ENCODE measurements at regions not wholly inside any gene's neighbourhood (a gene's known extent, or its start where the extent isn't known, plus 50 kb on each side); places are given as distances from the start of the nearest gene placed in this dataset.

GRCh38 chr1:29761159-29761928 is 525.0 kb downstream of the PTPRU start:
- H3K36me3 ChIP-seq (ENCODE audit: control insufficient read depth, insufficient read depth, low read length): no peaks in the 10 kb centered on the region
- CTCF ChIA-PET: no interaction called here
- no peak for DNase-seq (ENCODE audit: low read depth)
- no peak overlapping the region for H3K4me3 ChIP-seq (ENCODE audit: low read depth, low read length)
- no peaks in the 10 kb centered on the region for H3K27me3 ChIP-seq (ENCODE audit: control insufficient read depth, insufficient read depth, low read length)
- TF ChIP-seq, protein P1, sequence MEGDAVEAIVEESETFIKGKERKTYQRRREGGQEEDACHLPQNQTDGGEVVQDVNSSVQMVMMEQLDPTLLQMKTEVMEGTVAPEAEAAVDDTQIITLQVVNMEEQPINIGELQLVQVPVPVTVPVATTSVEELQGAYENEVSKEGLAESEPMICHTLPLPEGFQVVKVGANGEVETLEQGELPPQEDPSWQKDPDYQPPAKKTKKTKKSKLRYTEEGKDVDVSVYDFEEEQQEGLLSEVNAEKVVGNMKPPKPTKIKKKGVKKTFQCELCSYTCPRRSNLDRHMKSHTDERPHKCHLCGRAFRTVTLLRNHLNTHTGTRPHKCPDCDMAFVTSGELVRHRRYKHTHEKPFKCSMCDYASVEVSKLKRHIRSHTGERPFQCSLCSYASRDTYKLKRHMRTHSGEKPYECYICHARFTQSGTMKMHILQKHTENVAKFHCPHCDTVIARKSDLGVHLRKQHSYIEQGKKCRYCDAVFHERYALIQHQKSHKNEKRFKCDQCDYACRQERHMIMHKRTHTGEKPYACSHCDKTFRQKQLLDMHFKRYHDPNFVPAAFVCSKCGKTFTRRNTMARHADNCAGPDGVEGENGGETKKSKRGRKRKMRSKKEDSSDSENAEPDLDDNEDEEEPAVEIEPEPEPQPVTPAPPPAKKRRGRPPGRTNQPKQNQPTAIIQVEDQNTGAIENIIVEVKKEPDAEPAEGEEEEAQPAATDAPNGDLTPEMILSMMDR (IDR thresholded peaks at IDR 0.05; ENCODE audit: insufficient read depth, low read depth, low read length): no peak
- POLR2A ChIA-PET: no interaction called here

DNA sequence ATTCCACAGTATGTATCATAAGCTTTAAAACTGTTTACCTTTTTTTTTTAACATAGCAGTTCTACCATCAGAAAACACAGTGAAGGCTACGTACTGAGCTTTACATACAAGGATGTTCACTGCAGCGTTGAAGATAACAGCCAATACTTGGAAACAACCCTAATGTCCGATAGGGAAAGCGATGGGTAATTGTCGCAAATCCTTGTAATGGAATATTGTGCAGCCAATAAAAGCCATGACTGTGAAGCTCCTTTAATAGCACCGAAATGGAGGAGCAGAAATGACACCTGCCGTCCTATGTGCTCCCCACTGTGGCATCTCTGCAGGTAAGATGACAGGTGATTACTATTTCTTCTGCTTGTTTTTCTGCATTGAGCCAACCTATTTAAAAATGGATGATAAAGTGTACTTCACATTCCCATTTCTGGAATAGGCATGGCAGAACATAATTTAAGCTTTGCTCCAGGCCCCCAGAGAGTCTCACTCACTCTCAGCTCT is 523.8 kb downstream of the PTPRU start:
- no peaks in the 10 kb centered on the region for H3K27me3 ChIP-seq (ENCODE audit: control insufficient read depth, insufficient read depth, low read length)
- ChIA-PET POLR2A (no interaction called here), CTCF (interaction anchor here (0.7 to 1.0 kb wide), 2 partner anchors 16 to 33 kb away, joined by 3 read pairs; no protein-coding TSS in a partner anchor)
- TF ChIP-seq, protein P1 (IDR thresholded peaks at IDR 0.05; ENCODE audit: insufficient read depth, low read depth, low read length): no peak
- H3K4me3 ChIP-seq (ENCODE audit: low read depth, low read length): no peak overlapping the region
- no peak for DNase-seq (ENCODE audit: low read depth)
- H3K36me3 ChIP-seq (ENCODE audit: control insufficient read depth, insufficient read depth, low read length): no peaks in the 10 kb centered on the region

- CTCF ChIA-PET: interaction anchor here (1.0 kb wide), 1 partner anchor 14 kb away, joined by 3 read pairs; no protein-coding TSS in a partner anchor
- POLR2A ChIA-PET: no interaction called here
- TF ChIP-seq, protein P1 (IDR thresholded peaks at IDR 0.05; ENCODE audit: insufficient read depth, low read depth, low read length): no peak
Observed at GRCh38 chr1:29758781-29759499, 522.6 kb downstream of the PTPRU start.

DNA sequence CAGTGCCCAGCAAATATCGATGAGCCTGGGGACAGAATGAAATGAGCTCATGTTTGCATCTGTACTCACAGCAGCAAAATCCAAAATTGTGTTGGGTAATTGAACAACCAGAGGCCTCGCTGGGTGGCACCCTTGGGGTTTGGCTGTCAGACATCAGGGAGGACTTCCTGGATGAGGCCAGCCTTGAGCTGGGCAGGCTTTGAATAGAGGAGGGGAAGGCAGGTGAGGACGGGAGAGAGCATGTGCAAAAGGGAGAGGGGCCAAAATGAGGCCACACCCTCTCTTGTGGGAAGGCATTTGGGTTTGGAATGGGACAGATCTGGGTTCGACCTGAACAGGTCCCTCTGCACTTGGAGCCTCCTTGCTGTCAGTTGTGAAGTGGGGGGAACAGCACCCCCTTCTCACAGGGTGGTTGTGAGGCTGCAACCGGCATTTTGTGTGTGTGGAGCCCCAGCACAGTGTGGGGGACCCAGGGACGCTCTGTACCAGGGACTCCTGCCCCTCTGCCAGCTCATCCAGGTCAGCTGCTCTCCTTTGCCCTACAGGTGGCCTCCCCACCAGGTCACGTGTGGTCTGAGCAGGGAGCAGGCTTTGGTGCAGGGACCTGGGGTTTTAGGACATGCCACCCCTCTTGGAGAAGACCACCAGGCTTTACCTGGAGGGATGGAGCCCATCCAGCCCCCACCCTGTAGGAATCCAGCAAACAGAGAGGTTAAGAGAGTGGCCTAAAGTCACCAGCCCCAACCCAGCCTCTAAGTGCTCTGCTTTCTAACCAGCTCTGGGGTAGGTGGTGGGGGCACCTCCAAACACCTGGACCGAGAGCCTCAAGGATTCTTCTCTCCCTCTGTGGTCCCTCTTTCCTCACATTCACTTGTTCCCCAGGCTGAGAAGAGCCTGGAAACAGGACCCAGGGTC is 521.8 kb downstream of the PTPRU start:
- TF ChIP-seq, protein P1 (IDR thresholded peaks at IDR 0.05; ENCODE audit: insufficient read depth, low read depth, low read length): no peak
- Histone ChIP-seq H3K4me3 (ENCODE audit: low read depth, low read length) (no peak overlapping the region), H3K36me3 (ENCODE audit: control insufficient read depth, insufficient read depth, low read length) (no peaks in the 10 kb centered on the region), H3K27me3 (ENCODE audit: control insufficient read depth, insufficient read depth, low read length) (no peaks in the 10 kb centered on the region)
- POLR2A ChIA-PET: no interaction called here
- DNase-seq (ENCODE audit: low read depth): no peak
- CTCF ChIA-PET: interaction anchor here (1.3 kb wide), 1 partner anchor 35 kb away, joined by 3 read pairs; no protein-coding TSS in a partner anchor

More at GRCh38 chr1:29758781-29759499, 522.6 kb downstream of the PTPRU start:
- DNase-seq (ENCODE audit: low read depth): no peak
- Histone ChIP-seq H3K4me3 (ENCODE audit: low read depth, low read length) (no peak overlapping the region), H3K36me3 (ENCODE audit: control insufficient read depth, insufficient read depth, low read length) (no peaks in the 10 kb centered on the region), H3K27me3 (ENCODE audit: control insufficient read depth, insufficient read depth, low read length) (no peaks in the 10 kb centered on the region)

All from BJ (cell line).